ENCODE measurements at regions not wholly inside any gene's neighbourhood (a gene's known extent, or its start where the extent isn't known, plus 50 kb on each side); places are given as distances from the start of the nearest gene placed in this dataset.

GRCh38 chr2:15860760-15861159 lies 79.6 kb upstream of the MYCN start:
- no peak overlapping the region for H3K4me3 ChIP-seq (replicated peaks; ENCODE audit: low read depth, low read length)
- no peaks in the 10 kb centered on the region for H3K36me3 ChIP-seq (ENCODE audit: control insufficient read depth, insufficient read depth, low read length)
- DNase-seq (ENCODE audit: extremely low read depth, insufficient read length) = no peak
- TF ChIP-seq CTCF (IDR thresholded peaks at IDR 0.05; ENCODE audit: insufficient read depth, low read length, poor library complexity, severe bottlenecking) = peak; percentile 5
- H3K27me3 ChIP-seq (replicated peaks; ENCODE audit: control insufficient read depth, insufficient read depth, low read length) = no peaks in the 10 kb centered on the region

- no peak for TF ChIP-seq CTCF (IDR thresholded peaks at IDR 0.05; ENCODE audit: insufficient read depth, low read length, poor library complexity, severe bottlenecking)
- Histone ChIP-seq H3K4me3 (replicated peaks; ENCODE audit: low read depth, low read length) (no peak overlapping the region), H3K27me3 (replicated peaks; ENCODE audit: control insufficient read depth, insufficient read depth, low read length) (no peaks in the 10 kb centered on the region), H3K36me3 (ENCODE audit: control insufficient read depth, insufficient read depth, low read length) (no peaks in the 10 kb centered on the region)
- no peak for DNase-seq (ENCODE audit: extremely low read depth, insufficient read length)
Observed at GRCh38 chr2:15861172-15861822, 79.1 kb upstream of the MYCN start.

- DNase-seq (ENCODE audit: extremely low read depth, insufficient read length) = no peak
- no peaks in the 10 kb centered on the region for H3K27me3 ChIP-seq (replicated peaks; ENCODE audit: control insufficient read depth, insufficient read depth, low read length)
- H3K36me3 ChIP-seq (ENCODE audit: control insufficient read depth, insufficient read depth, low read length) = no peaks in the 10 kb centered on the region
- no peak for TF ChIP-seq CTCF (IDR thresholded peaks at IDR 0.05; ENCODE audit: insufficient read depth, low read length, poor library complexity, severe bottlenecking)
- H3K4me3 ChIP-seq (replicated peaks; ENCODE audit: low read depth, low read length) = no peak overlapping the region
Observed at GRCh38 chr2:15861898-15862297, 78.5 kb upstream of the MYCN start.

- Histone ChIP-seq H3K27me3 (replicated peaks; ENCODE audit: control insufficient read depth, insufficient read depth, low read length) (no peaks in the 10 kb centered on the region), H3K36me3 (ENCODE audit: control insufficient read depth, insufficient read depth, low read length) (no peaks in the 10 kb centered on the region), H3K4me3 (replicated peaks; ENCODE audit: low read depth, low read length) (no peak overlapping the region)
- TF ChIP-seq CTCF (IDR thresholded peaks at IDR 0.05; ENCODE audit: insufficient read depth, low read length, poor library complexity, severe bottlenecking) = no peak
- DNase-seq (ENCODE audit: extremely low read depth, insufficient read length) = no peak
Observed at GRCh38 chr2:15863089-15863488, 77.3 kb upstream of the MYCN start.

- no peak overlapping the region for H3K4me3 ChIP-seq (replicated peaks; ENCODE audit: low read depth, low read length)
- no peaks in the 10 kb centered on the region for H3K36me3 ChIP-seq (ENCODE audit: control insufficient read depth, insufficient read depth, low read length)
- no peaks in the 10 kb centered on the region for H3K27me3 ChIP-seq (replicated peaks; ENCODE audit: control insufficient read depth, insufficient read depth, low read length)
- no peak for DNase-seq (ENCODE audit: extremely low read depth, insufficient read length)
- no peak for TF ChIP-seq CTCF (IDR thresholded peaks at IDR 0.05; ENCODE audit: insufficient read depth, low read length, poor library complexity, severe bottlenecking)
Observed at GRCh38 chr2:15863494-15864175, 76.7 kb upstream of the MYCN start.

Measured in GM06990 (cell line).